ENCODE measurements at regions not wholly inside any gene's neighbourhood (a gene's known extent, or its start where the extent isn't known, plus 50 kb on each side); places are given as distances from the start of the nearest gene placed in this dataset.
"Not testable (repeated sequence)": the region's sequence is repeated elsewhere in the genome, so short reads cannot be mapped to it uniquely, and the experiment has no call there.

DNA sequence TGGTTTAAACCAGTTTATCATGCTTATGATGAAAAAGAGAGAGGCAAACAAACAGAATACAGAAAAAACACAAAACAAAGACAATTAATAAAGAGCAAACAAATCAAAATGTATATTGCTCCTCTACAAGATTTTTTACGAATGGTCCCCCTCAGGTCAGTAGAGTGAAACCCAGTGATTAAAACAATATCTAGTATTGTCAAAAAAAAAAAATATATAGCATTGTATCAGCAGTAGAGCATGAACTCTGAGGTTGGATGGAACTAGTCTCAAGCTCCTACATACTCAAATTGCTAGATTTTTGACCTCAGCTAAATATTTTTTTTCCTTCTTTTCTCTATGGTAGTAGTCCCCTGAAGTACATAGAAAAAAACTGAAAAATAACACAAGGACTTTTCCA, 290.3 kb upstream of the LUZP2 start:
- BruUV-seq (replicated peaks): no TSS peak
- Histone ChIP-seq H3K9me3 (no peaks in the 10 kb centered on the region), H3K36me3 (ENCODE audit: control insufficient read depth, insufficient read depth, low read length) (no peaks in the 10 kb centered on the region), H3K4me1 (no peaks in the 10 kb centered on the region), H3K4me3 (ENCODE audit: low read depth, low read length) (no peak overlapping the region), H3K27me3 (replicated peaks; ENCODE audit: control insufficient read depth, insufficient read depth, low read length) (no peaks in the 10 kb centered on the region)
- Mint-ChIP-seq H3K36me3 (ENCODE audit: insufficient read depth, unreplicated experiment) (no peaks in the 10 kb centered on the region), H3K4me1 (ENCODE audit: low read depth, unreplicated experiment) (no peaks in the 10 kb centered on the region), H3K27ac (ENCODE audit: unreplicated experiment) (no peak overlapping the region), H3K27me3 (ENCODE audit: insufficient read depth, unreplicated experiment) (no peaks in the 10 kb centered on the region), H3K4me3 (ENCODE audit: unreplicated experiment) (no peak overlapping the region), H3K9me3 (ENCODE audit: unreplicated experiment) (no peaks in the 10 kb centered on the region)
- intact Hi-C loops (cut with micrococcal nuclease; ENCODE audit: unreplicated experiment): no loop called here
- TF ChIP-seq, protein P1, sequence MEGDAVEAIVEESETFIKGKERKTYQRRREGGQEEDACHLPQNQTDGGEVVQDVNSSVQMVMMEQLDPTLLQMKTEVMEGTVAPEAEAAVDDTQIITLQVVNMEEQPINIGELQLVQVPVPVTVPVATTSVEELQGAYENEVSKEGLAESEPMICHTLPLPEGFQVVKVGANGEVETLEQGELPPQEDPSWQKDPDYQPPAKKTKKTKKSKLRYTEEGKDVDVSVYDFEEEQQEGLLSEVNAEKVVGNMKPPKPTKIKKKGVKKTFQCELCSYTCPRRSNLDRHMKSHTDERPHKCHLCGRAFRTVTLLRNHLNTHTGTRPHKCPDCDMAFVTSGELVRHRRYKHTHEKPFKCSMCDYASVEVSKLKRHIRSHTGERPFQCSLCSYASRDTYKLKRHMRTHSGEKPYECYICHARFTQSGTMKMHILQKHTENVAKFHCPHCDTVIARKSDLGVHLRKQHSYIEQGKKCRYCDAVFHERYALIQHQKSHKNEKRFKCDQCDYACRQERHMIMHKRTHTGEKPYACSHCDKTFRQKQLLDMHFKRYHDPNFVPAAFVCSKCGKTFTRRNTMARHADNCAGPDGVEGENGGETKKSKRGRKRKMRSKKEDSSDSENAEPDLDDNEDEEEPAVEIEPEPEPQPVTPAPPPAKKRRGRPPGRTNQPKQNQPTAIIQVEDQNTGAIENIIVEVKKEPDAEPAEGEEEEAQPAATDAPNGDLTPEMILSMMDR (IDR thresholded peaks at IDR 0.05; ENCODE audit: insufficient read depth in 1 of 2, low read depth in 1 of 2, low read length in 1 of 2, severe bottlenecking in 1 of 2, unreplicated experiment in 1 of 2): no peak
- CTCF ChIA-PET: no interaction called here
- POLR2A ChIA-PET: no interaction called here
- no peak for DNase-seq

DNA sequence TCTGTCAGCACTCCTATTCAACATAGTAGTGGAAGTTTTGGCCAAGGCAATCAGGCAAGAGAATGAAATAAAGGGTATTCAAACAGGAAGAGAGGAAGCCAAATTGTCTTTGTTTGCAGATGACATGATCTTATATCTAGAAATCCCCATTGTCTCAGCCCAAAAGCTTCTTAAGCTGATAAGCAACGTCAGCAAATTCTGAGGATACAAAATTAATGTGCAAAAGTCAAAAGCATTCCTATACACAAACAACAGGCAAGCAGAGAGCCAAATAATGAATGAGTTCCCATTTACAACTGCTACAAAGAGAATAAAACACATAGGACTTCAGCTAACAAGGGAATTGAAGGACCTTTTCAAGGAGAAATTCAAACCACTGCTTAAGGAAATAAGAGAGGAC, 280.4 kb upstream of the LUZP2 start:
- intact Hi-C loops (cut with micrococcal nuclease; ENCODE audit: unreplicated experiment): no loop called here
- H3K9me3 ChIP-seq: no peaks in the 10 kb centered on the region
- no peaks in the 10 kb centered on the region for H3K4me1 ChIP-seq
- Mint-ChIP-seq H3K4me1 (ENCODE audit: low read depth, unreplicated experiment) (no peaks in the 10 kb centered on the region), H3K4me3 (ENCODE audit: unreplicated experiment) (no peak overlapping the region), H3K27ac (ENCODE audit: unreplicated experiment) (no peak overlapping the region), H3K36me3 (ENCODE audit: insufficient read depth, unreplicated experiment) (no peaks in the 10 kb centered on the region), H3K9me3 (ENCODE audit: unreplicated experiment) (peaks cover 10% of the 10 kb centered on the region), H3K27me3 (ENCODE audit: insufficient read depth, unreplicated experiment) (no peaks in the 10 kb centered on the region)
- ChIA-PET CTCF (no interaction called here), POLR2A (no interaction called here)
- TF ChIP-seq, protein P1 (IDR thresholded peaks at IDR 0.05; ENCODE audit: insufficient read depth in 1 of 2, low read depth in 1 of 2, low read length in 1 of 2, severe bottlenecking in 1 of 2, unreplicated experiment in 1 of 2): no peak
- no peak for DNase-seq
- BruUV-seq (replicated peaks): no TSS peak
- H3K4me3 ChIP-seq (ENCODE audit: low read depth, low read length): no peak overlapping the region
- no peaks in the 10 kb centered on the region for H3K27me3 ChIP-seq (replicated peaks; ENCODE audit: control insufficient read depth, insufficient read depth, low read length)
- H3K36me3 ChIP-seq (ENCODE audit: control insufficient read depth, insufficient read depth, low read length): no peaks in the 10 kb centered on the region

DNA sequence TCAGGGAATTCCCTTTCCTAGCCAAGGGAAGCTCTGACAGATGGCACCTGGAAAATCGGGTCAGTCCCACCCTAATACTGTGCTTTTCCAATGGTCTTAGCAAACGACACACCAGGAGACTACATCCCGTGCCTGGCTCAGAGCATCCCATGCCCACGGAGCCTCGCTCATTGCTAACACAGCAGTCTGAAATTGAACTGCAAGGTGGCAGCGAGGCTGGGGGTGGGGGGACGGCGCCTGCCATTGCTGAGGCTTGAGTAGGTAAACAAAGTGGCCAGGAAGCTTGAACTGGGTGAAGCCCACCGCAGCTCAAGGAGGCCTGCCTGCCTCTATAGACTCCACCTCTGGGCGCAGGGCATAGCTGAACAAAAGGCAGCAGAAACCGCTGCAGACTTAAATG, 279.5 kb upstream of the LUZP2 start:
- H3K27me3 Mint-ChIP-seq (ENCODE audit: insufficient read depth, unreplicated experiment); H3K36me3 ChIP-seq (ENCODE audit: control insufficient read depth, insufficient read depth, low read length); BruUV-seq (replicated peaks); H3K4me3 Mint-ChIP-seq (ENCODE audit: unreplicated experiment); H3K9me3 ChIP-seq; DNase-seq; POLR2A ChIA-PET; H3K27me3 ChIP-seq (replicated peaks; ENCODE audit: control insufficient read depth, insufficient read depth, low read length); H3K4me1 Mint-ChIP-seq (ENCODE audit: low read depth, unreplicated experiment); H3K4me1 ChIP-seq; CTCF ChIA-PET; H3K36me3 Mint-ChIP-seq (ENCODE audit: insufficient read depth, unreplicated experiment); intact Hi-C loops (cut with micrococcal nuclease; ENCODE audit: unreplicated experiment); H3K9me3 Mint-ChIP-seq (ENCODE audit: unreplicated experiment); H3K4me3 ChIP-seq (ENCODE audit: low read depth, low read length); H3K27ac Mint-ChIP-seq (ENCODE audit: unreplicated experiment): not testable (repeated sequence)

DNA sequence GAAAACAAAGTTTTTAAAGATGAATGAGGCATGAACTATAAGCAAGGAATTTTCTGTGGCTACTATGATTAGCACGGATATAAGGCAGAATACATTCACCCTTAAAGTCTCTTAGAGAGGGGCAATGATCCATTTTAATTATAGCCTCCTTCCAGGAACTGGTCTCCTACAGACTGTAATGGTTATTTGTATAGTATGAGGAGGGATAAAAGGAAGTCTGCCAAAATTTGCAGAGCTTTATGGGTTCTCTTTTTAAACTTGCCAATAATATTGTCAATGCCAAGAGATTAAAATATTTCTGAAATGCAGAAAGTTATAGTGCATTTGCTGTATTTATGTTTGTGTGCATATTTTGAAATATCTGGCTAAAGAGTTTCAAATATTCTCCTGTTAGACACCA, 271.4 kb upstream of the LUZP2 start:
- Mint-ChIP-seq H3K36me3 (ENCODE audit: insufficient read depth, unreplicated experiment) (no peaks in the 10 kb centered on the region), H3K27me3 (ENCODE audit: insufficient read depth, unreplicated experiment) (no peaks in the 10 kb centered on the region), H3K4me1 (ENCODE audit: low read depth, unreplicated experiment) (peaks cover 5% of the 10 kb centered on the region), H3K27ac (ENCODE audit: unreplicated experiment) (no peak overlapping the region), H3K9me3 (ENCODE audit: unreplicated experiment) (peaks cover 10% of the 10 kb centered on the region), H3K4me3 (ENCODE audit: unreplicated experiment) (no peak overlapping the region)
- Histone ChIP-seq H3K36me3 (ENCODE audit: control insufficient read depth, insufficient read depth, low read length) (no peaks in the 10 kb centered on the region), H3K27me3 (replicated peaks; ENCODE audit: control insufficient read depth, insufficient read depth, low read length) (no peaks in the 10 kb centered on the region), H3K9me3 (no peaks in the 10 kb centered on the region), H3K4me1 (no peaks in the 10 kb centered on the region), H3K4me3 (ENCODE audit: low read depth, low read length) (no peak overlapping the region)
- TF ChIP-seq, protein P1 (IDR thresholded peaks at IDR 0.05; ENCODE audit: insufficient read depth in 1 of 2, low read depth in 1 of 2, low read length in 1 of 2, severe bottlenecking in 1 of 2, unreplicated experiment in 1 of 2): no peak
- ChIA-PET CTCF (no interaction called here), POLR2A (no interaction called here)
- BruUV-seq (replicated peaks): no TSS peak
- intact Hi-C loops (cut with micrococcal nuclease; ENCODE audit: unreplicated experiment): no loop called here
- no peak for DNase-seq
